ENCODE measurements at regions not wholly inside any gene's neighbourhood (a gene's known extent, or its start where the extent isn't known, plus 50 kb on each side); places are given as distances from the start of the nearest gene placed in this dataset.

DNA sequence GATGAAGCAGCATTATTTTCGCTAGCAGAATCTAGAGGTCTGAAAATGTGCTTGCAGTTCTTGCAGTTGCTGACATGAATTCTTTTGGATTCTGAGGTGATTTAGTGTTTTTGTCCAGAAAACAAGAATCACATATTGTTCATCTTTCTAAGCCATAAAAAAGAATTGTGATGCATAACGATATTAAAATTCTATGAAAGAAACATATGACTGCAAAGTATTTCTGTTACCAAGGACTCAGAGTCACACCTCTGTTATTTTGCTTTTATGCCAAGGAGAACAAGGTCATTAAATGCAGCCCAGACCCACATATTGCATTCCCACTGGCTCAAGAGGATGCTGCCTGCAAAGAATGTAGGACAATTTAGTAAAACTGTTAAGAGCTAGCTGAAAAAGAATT lies 299.8 kb upstream of the GPR149 start:
- DNase-seq (ENCODE audit: low read depth) = no peak
- TF ChIP-seq, protein P1, sequence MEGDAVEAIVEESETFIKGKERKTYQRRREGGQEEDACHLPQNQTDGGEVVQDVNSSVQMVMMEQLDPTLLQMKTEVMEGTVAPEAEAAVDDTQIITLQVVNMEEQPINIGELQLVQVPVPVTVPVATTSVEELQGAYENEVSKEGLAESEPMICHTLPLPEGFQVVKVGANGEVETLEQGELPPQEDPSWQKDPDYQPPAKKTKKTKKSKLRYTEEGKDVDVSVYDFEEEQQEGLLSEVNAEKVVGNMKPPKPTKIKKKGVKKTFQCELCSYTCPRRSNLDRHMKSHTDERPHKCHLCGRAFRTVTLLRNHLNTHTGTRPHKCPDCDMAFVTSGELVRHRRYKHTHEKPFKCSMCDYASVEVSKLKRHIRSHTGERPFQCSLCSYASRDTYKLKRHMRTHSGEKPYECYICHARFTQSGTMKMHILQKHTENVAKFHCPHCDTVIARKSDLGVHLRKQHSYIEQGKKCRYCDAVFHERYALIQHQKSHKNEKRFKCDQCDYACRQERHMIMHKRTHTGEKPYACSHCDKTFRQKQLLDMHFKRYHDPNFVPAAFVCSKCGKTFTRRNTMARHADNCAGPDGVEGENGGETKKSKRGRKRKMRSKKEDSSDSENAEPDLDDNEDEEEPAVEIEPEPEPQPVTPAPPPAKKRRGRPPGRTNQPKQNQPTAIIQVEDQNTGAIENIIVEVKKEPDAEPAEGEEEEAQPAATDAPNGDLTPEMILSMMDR (IDR thresholded peaks at IDR 0.05; ENCODE audit: insufficient read depth, low read depth, low read length, missing control alignments) = no peak
- no peak overlapping the region for H3K4me3 ChIP-seq (ENCODE audit: low read depth, low read length)

DNA sequence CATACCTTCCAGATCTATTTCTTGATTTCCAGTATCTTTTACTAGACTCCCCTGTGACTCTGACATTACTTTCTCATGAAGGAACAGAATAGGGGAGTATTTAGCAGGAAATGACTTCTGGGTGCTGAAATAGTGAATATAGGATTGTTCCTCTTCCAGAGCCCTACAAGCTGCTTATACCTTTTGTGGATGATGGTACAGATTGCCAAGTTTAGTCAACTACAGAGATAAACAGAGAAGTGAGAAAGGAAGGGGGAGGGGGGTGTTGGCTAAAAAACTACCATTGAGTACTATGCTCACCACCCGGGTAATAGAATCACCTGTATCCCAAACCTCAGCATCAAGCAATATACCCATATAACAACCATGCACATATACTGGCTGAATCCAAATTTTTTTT lies 298.3 kb upstream of the GPR149 start:
- no peak overlapping the region for H3K4me3 ChIP-seq (ENCODE audit: low read depth, low read length)
- DNase-seq (ENCODE audit: low read depth) = no peak
- TF ChIP-seq, protein P1 (IDR thresholded peaks at IDR 0.05; ENCODE audit: insufficient read depth, low read depth, low read length, missing control alignments) = no peak

DNA sequence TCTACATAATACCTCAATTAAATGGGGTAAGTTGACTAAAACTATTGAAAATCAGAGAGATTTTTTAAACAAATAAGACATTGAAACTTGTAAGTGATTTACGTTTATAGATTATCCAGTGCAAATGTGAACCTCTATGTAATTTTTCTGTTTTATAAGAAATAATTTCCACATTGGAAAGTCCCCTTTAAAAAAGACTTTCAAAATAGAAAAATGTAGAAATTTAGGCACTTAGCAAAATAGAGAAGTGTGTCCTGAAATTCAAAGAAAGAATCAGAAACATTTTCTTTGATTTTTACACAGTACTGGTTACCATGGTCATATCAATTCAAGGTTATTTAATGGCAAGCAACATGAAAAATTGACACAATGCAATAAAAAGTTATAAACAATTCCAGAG lies 290.9 kb upstream of the GPR149 start:
- H3K4me3 ChIP-seq (ENCODE audit: low read depth, low read length) = no peak overlapping the region
- DNase-seq (ENCODE audit: low read depth) = no peak
- TF ChIP-seq, protein P1 (IDR thresholded peaks at IDR 0.05; ENCODE audit: insufficient read depth, low read depth, low read length, missing control alignments) = no peak

DNA sequence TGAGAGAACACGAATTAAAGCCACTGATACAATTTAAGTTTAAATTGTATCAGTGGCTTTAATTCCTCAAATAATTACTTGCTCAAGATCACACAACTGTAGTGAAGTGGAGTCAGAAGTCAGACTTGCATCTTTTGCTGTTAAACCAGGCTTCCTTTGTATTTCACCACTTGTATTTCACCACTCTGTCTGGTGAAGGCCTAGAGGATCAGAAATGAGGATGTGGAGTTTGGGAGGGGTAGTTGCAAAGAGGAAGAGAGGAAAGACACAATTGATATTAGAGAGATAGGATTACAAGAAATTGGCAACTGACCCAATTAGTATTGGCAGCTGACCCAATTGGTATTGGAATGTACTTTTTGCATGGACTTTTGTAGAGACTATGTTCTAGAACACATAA lies 288.1 kb upstream of the GPR149 start:
- TF ChIP-seq, protein P1 (IDR thresholded peaks at IDR 0.05; ENCODE audit: insufficient read depth, low read depth, low read length, missing control alignments) = no peak
- DNase-seq (ENCODE audit: low read depth) = no peak
- no peak overlapping the region for H3K4me3 ChIP-seq (ENCODE audit: low read depth, low read length)

DNA sequence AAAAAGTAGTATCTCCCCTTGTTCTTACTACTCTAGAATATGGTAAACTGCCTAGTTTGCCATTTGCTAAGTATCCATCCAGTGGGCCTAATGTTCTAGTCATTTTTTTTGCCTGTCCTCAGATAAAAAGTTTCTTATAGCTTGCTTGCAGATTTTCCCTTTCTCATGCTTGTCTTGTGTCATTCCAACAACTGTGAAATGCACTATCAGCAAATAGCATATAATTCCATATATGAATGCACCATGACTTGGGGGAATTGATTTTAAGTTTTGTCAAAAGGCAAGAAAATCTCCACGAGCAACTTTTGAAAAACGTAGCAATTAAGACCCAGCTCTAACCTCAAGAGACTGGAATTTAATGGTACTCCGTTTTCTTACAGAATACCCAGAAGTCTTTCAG lies 286.2 kb upstream of the GPR149 start:
- TF ChIP-seq, protein P1 (IDR thresholded peaks at IDR 0.05; ENCODE audit: insufficient read depth, low read depth, low read length, missing control alignments) = no peak
- H3K4me3 ChIP-seq (ENCODE audit: low read depth, low read length) = no peak overlapping the region
- no peak for DNase-seq (ENCODE audit: low read depth)

DNA sequence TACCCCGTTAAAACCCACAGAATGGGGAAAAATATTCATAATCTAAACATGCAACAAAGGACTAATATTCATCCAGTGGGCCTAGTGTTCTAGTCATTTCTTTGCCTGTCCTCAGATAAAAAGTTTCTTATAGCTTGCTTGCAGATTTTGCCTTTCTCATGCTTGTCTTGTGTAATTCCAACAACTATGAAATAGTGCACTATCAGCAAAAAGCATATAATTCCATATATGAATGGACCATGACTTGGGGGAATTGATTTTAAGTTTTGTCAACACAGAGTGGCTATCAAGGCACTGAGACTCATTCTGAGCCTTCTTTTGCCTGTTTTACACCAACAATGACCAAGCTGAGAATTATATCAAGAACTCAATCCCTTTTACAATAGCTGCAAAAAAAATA lies 278.6 kb upstream of the GPR149 start:
- TF ChIP-seq, protein P1 (IDR thresholded peaks at IDR 0.05; ENCODE audit: insufficient read depth, low read depth, low read length, missing control alignments) = no peak
- H3K4me3 ChIP-seq (ENCODE audit: low read depth, low read length) = no peak overlapping the region
- no peak for DNase-seq (ENCODE audit: low read depth)

DNA sequence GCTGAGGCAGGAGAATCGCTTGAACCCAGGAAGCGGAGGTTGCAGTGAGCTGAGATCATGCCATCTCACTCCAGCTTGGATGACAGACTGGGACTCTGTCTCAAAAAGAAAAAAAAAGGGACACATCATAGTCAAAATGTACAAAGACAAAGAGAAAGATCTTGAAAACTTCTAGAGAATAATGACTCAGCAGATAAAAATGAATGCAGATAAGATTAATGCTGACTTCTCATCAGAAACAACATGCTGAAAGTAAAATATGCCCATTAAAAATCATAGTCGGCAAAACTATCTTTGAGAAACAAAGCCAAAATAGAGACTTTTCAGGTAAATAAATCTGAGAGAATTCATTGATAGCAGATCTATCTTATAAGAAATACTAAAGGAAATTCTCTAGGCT lies 271.1 kb upstream of the GPR149 start:
- TF ChIP-seq, protein P1 (IDR thresholded peaks at IDR 0.05; ENCODE audit: insufficient read depth, low read depth, low read length, missing control alignments) = no peak
- no peak overlapping the region for H3K4me3 ChIP-seq (ENCODE audit: low read depth, low read length)
- no peak for DNase-seq (ENCODE audit: low read depth)
